HG02970 (cell line): ENCODE measurements at regions not wholly inside any gene's neighbourhood (a gene's known extent, or its start where the extent isn't known, plus 50 kb on each side); places are given as distances from the start of the nearest gene placed in this dataset.

Source experiments
- ATAC-seq: cut with Tn5 transposase; IDR thresholded peaks from one replicate; pipeline ENCODE4 v1.9.1; 2021; ENCODE audit warnings: mild to moderate bottlenecking, moderate library complexity, moderate number of reproducible peaks; ENCODE audit not compliant: unreplicated experiment, low FRiP score

GRCh38 chr11:115590254-115590653, 86.0 kb upstream of the CADM1 start:
- no peak for ATAC-seq

GRCh38 chr11:115587718-115588342, 83.6 kb upstream of the CADM1 start:
- ATAC-seq, result no peak

GRCh38 chr11:115585361-115586024, 81.3 kb upstream of the CADM1 start:
- ATAC-seq, result no peak

- ATAC-seq, result no peak
Observed at GRCh38 chr11:115581871-115582639, 77.8 kb upstream of the CADM1 start.

GRCh38 chr11:115580927-115581680, 76.9 kb upstream of the CADM1 start:
- ATAC-seq, result no peak

GRCh38 chr11:115580416-115580815, 76.2 kb upstream of the CADM1 start:
- ATAC-seq, result no peak

- ATAC-seq, result no peak
Observed at GRCh38 chr11:115579181-115579825, 75.1 kb upstream of the CADM1 start.

- no peak for ATAC-seq
Observed at GRCh38 chr11:115578275-115578674, 74.1 kb upstream of the CADM1 start.

- no peak for ATAC-seq
Observed at GRCh38 chr11:115577701-115578100, 73.5 kb upstream of the CADM1 start.

- ATAC-seq, result no peak
Observed at GRCh38 chr11:115576606-115577380, 72.6 kb upstream of the CADM1 start.

- ATAC-seq, result no peak
Observed at GRCh38 chr11:115572551-115572950, 68.3 kb upstream of the CADM1 start.

GRCh38 chr11:115566180-115566764, 62.1 kb upstream of the CADM1 start:
- ATAC-seq, result no peak

GRCh38 chr11:115564851-115565250, 60.6 kb upstream of the CADM1 start:
- ATAC-seq, result no peak

GRCh38 chr11:115561116-115561515, 56.9 kb upstream of the CADM1 start:
- ATAC-seq, result no peak

- no peak for ATAC-seq
Observed at GRCh38 chr11:115558635-115559034, 54.4 kb upstream of the CADM1 start.

- no peak for ATAC-seq
Observed at GRCh38 chr11:115557681-115558080, 53.5 kb upstream of the CADM1 start.

GRCh38 chr11:115556984-115557383, 52.8 kb upstream of the CADM1 start:
- ATAC-seq, result no peak

GRCh38 chr11:115555336-115556090, 51.3 kb upstream of the CADM1 start:
- ATAC-seq, result no peak
